GM18909 (cell line): ENCODE measurements at regions not wholly inside any gene's neighbourhood (a gene's known extent, or its start where the extent isn't known, plus 50 kb on each side); places are given as distances from the start of the nearest gene placed in this dataset.

Experiments used
- ATAC-seq: cut with Tn5 transposase; IDR thresholded peaks from one replicate; pipeline ENCODE4 v1.9.1; 2021; ENCODE audit warnings: mild to moderate bottlenecking; ENCODE audit not compliant: unreplicated experiment, poor library complexity

DNA sequence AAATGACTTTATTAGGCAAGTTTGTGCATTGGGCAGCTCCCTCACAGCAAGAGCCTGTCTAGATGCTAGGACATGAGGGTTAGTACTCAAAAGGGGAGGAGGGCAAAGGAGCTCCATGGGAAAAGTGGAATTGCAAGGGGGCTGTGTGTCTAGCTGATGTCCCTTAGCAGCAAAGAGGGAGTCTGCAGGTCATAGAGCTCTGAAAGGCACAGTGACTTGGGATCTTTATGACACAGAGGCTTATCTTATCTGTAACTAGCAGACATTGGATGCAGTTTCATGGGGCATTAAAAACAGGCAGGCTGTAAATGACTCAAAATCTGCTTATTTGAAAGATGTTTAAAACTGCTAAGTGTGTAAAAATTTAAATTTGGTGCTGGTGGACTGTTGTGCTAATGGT lies 556.2 kb upstream of the FZD8 start:
- ATAC-seq: no peak

DNA sequence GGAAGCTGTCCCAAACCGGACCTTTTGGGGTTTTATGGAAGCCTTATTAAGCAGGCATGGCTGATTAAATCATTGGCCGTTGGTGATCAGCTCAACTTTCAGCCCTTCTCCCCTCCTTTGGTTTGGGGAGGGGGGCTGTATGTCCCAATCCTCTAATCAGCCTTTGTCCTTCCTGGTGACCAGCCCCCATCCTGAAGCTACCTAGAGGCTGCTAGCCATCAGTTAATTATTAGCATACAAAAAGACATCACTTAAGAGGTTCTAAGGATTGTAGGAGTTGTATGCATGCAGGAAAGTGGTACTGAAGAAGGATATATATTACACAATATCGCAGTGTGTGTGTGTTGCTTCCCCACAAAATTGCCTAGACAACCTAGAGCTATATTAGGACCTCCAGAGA lies 553.3 kb upstream of the FZD8 start:
- ATAC-seq: no peak

DNA sequence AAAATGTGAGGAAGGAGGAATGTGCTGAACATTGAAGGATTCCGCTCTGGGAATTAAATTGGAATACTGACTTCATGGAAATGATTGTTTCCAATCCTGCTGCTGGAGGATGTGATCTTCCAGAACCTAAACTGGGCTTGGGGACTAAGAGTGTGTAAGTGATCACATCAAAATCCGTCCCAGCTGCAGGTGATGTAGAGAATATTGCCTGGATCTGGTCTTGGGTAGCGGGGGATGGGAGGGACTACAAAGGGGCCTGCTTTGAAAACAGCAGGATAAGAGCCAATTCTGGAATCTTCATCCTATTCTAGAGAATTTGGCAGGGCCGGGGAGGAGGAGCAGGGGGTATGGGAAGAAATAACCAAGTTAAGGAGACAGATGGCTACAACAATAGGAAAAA lies 552.2 kb upstream of the FZD8 start:
- ATAC-seq: no peak

DNA sequence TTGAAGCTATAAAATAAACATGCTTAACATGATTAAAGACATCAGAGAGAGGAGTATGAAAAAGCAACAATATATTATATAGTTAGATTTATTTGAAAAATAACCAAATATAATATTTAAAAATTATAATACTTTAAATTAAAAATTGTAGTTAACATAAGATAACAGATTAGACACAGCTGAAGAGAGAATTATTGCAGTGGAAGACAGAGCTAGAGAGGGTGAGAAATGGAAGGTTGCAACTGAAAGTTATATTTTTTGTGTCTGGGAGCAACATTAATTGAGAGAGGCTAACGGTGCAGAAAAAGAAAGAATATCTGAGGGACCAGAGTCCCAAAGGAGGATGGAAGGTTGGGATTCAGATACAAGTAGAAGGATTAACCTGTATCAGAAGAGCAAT lies 548.9 kb upstream of the FZD8 start:
- no peak for ATAC-seq

DNA sequence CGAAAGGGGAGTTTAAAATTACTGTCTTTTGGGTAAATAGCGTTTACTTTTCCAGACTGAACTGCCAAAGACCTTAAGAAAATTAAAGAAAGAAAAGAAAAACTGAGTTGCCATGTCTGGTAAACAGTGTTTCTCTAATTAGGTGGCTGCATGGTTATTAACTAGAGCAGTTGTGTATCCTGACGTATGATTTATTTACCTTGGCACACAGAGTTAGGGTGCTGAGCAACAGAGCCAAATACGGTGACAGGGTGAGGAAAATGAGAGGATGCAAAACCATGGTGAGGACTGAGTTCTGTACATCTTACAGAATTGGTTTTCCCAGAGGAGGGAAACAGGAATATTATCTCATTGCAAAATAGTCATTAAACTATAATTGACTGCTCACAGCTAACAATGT lies 546.4 kb upstream of the FZD8 start:
- ATAC-seq: no peak

DNA sequence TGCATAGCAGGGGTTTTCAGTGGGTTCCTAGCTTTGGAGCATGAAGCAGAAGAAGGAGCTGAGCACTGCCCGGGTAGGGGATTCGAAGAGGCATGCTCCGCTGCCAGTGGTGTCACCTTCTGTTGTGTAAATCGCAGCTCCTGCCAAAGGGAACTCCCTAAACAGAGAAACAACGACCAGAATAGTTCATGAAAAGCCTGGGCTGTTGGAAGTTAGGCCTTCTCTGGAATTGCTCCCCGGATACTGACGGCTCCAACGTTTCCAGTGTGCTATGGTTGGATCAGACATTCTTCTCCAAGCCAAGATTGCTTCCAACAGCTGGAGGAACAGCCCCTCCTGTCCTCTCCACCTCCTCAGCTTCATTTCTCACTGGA lies 546.0 kb upstream of the FZD8 start:
- no peak for ATAC-seq

DNA sequence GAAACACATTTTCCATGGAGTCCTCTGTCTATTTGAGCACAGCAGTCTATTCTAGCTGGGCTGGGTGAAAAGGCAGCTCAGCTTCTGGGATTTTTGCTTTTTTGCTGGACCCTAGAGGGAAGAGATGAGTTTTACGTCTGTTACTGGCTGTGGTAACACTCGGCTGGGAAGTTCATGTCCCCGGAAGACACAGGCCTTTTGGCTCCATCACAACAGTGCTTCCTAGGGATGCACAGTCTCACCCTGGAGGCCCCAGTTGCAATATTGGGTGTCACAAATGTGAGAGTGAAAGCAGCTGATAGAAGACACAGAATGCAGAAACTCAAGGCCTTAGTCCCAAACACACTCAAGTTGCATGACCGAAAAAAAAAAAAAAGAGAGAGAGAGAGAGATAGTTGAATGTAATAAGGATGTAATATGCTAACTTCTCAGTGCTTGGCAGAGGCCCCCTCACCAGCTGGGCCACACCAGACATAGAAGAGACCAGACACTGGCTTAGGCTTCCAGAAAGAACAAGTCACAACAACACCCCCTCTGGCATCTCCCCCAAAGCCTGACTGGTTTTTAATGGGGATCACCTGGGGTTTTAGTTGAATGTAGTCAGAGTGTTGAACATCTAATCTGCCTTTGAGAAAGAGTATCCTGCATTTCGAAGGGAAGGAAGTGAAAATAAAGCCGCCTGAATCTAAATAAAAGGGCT lies 545.4 kb upstream of the FZD8 start:
- ATAC-seq: no peak

DNA sequence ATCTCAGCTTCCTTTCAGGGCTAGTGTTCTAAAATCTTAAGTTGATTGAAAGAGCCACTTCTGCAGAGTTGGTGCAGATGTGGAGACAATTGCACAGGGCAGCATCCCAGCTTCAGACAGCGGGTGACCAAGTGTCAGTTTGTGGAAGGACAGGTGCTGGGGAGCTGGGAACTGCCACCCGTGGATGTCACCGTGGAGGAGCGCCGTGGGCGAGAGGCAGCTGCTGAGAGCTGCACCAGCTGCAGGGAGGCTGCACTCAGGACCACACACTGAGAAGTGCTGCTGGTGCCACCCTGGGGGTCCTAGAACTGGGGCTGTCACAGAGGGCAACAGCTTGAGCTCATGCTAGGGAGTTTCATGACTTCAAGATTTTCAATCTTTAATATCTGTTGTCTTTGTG lies 543.0 kb upstream of the FZD8 start:
- ATAC-seq: no peak

DNA sequence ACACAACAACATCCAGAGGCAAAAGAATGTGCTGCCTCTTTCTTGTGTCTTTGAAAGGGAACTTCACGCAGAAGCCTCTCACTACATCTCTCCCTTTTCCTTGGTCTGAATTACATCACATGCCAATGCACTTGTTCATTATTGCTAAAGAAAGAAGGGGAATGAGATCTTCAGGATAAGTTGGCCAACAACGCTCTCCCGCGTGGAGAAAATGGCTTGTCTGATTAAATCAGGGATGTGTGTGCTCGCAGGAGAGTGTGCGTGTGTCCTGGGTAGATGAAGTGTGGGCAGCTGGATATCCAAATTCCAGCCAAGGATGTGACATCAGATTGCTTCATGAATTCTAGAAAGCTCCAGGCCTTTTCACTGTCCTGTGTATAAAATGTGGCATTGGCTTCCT lies 541.6 kb upstream of the FZD8 start:
- no peak for ATAC-seq

DNA sequence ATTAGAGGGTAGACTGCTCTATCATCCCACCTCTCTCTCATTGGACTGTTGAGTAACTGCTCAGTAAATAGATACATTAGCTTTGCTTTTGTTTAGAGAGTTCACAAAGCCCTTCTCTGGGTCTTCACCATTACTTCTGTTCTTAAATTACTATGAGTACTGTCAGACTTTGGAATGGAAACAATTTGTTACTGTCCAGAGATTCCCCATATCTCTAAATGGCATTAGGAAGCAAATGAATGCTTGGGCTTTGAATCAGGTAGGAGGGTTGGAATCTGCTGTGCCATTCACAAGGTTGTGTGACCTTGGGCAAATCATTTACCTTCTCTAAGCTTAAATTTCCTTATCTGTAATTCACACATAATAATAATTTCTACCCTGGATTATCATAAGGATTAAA lies 541.0 kb upstream of the FZD8 start:
- ATAC-seq: no peak

DNA sequence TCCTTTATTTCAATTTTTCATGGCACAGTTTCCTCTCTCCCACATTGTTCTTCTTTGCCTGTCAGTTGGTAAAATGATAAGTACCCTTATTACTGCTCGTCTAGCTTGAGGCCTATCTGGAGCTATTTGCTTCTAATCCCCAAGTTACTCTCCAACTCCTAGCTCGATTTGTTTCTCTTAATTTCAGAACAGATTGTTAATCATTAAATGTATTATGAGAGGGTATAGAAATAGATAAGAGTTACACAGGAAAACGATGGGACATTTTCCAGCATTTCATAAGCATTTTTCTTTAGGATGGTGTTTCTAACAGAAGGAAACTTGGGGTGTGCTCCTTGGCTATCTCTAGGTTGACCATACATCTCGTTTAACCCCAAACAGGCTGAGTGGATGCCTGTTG lies 540.5 kb upstream of the FZD8 start:
- ATAC-seq: no peak

DNA sequence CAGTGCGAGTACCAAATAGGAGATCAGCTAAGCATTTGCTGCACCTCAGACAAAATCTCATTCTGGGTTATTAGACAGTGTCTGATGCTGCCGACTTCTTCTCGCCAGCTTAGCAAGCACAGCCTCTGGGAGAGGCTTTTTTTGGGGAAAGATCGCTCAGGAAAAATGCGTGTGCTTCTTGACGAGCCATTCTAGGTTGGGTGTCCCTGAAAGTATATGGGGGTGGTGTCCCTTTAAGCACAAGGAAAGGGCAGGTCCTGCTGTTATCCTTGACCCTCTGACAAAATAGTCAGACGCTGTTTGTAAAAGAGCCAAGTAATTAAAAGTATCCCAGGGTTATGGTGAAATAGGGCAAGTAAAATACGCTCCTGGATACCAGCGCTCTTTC lies 540.1 kb upstream of the FZD8 start:
- ATAC-seq: no peak

DNA sequence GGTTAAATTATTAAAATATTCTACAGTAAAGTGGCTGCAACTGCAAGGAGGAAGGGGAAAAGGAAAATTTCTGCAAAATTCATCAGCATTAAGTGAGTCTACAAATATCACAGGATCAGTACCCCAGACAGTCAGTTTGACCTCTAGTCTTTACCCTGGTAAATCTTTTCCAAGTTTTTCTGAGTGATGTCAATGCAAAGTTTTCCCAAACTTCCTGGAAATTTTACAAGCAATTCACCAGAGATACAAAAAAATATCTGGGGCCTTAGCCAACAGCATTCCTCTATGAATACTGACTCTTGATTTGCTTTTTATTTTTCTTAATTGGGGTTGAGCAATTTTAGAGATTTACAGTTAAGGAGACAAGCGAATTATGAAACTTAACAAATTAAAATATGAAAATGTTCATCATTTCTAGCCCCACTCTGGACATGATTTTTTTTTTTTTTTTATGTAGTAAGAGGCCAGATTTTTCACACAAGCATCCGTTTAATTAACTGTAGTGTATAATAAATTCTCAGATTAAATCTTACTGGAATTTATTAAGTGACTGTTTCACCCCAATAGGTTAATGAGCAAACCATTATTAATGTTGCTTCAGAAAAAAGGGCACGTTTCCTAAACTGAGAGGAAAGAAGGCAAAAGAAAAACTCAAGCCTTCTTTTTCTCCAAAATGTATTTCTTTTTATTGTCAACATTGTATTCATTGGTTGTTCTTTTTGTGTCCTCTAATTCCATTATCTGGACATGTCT lies 539.5 kb upstream of the FZD8 start:
- ATAC-seq: no peak

DNA sequence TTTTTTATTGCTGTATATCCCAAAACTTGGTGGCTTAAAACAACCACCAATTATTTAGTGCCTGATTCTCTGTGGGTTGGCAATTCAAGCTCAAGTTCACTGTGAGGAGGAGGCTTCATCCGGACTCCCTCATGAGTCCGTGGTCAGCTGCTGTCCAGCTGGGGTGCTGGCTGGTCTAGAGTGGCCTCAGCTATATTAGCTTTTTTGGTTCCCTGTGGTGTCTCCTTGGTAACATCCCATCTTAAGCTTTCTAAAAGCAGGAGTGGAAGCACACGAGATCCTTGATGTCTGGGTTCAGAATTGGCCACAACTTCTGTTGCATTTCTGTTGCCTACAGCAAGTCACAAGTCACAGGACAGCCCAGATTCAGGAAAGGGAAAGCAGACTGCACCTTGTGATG lies 536.5 kb upstream of the FZD8 start:
- ATAC-seq: no peak

DNA sequence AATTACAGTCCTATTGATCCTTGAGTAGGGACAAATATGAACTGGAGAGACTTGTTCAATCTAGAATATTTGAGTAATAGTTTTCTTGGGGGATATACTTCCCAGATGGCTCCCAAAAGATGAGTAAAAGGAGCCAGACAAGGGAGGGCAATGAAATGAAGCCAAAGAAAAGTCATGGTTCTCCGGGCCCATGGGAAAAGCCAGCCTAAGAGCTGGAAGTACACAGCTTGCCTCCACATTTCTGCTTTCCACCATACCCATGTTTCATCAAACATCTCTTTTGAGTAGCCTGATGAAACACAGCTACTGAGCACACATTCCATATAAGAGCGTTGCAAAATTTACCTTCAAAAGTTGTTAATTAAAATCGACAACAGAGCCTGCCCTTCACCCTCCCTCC lies 535.0 kb upstream of the FZD8 start:
- no peak for ATAC-seq

DNA sequence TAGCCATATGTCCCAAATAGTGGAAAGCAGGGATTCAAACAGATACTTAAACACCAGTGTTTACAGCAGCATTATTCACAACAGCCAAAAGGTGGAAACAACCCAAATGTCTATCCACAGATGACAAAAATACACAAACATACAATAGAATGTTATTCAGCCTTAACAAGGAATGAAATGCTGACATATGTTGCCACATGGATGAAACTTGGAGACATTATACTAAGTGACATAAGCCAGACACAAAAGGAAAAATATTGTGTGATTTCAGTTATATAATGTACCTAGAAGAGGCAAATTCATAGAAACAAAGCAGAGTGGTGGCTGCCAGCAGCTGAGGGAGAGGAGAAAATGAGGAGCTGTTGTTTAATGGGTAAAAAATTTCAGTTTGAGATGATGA lies 533.9 kb upstream of the FZD8 start:
- no peak for ATAC-seq

DNA sequence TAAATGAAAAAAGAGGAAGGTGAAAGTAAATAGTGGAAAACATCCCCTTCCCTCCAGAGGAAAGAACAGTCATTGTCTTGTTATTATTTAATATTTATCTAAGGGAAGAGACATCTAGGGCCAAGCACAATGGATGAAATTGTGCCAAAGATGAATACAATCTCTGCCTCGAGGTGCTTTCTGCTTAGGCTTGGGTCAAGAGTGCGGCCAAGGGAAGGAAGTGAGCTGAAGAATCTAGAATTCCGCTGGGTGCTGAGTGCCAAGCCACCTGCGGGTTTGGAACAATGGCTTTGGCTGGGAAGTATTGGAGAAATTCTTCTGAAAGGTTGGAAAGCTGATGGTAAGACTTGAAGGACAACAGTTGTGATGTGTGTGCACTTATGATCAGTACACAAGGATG lies 531.3 kb upstream of the FZD8 start:
- ATAC-seq: no peak

DNA sequence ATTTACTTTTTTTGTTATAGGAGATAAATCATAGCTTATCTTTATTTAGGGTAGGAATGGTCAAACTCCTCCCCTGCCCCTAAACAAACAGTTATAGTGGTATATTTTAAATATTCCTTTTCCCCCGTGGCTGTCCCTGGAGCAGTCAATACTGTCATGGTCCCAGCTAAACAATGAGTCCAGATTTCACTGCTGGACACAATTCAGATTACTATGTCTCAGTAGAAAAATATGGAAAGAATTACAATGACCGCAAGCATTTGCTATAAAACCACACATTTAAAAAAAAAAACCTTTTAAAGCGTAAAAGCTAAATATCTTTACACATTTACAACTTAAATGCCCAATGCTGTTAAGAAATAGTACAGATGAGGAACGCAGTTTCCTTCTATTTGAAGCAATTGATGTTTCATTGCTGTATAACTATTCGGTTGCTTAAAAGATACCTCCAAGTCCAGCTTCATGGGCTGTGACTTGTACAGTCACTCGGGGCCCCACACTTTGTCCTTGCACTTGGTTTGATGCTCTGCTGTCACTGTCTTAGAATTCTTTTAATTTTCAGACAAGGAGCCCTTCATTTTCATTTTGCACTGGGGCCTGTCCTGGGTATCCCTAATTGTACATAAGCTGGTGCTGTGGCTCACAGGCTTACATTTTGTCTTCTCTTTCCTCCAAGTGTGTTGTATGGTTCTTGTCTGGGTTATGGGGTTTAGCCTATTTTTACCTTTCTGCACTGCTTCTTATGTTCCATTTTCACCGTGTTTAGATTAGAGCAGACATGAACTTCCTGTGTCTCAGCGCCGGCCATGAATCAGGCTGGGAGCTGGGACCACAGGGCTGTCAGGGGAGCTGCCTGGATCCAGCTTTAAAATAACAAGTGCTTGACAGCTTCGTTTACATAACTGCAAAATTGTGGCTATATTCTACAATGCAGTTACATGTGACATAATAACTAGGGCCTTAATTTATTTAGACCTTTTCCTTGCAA lies 530.2 kb upstream of the FZD8 start:
- ATAC-seq: no peak

DNA sequence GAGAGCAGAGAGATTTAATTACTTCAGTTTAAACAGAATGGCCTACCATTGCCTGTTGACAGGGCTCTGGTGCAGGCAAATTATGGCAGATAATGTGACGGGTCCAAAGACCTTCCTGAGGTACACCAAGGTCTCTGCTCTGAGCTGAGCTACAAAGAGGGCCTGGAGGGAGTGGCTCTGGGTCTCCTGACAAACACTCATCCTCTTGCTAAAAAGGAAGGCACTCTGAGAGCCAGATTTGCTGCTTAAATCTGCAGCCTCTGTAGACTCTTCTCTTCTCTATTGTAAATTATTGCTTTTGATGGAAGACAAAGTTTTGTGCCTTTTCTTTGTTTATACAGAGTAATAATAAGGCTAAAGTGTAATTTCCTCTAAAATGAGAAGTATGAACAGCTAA lies 529.5 kb upstream of the FZD8 start:
- ATAC-seq: no peak

DNA sequence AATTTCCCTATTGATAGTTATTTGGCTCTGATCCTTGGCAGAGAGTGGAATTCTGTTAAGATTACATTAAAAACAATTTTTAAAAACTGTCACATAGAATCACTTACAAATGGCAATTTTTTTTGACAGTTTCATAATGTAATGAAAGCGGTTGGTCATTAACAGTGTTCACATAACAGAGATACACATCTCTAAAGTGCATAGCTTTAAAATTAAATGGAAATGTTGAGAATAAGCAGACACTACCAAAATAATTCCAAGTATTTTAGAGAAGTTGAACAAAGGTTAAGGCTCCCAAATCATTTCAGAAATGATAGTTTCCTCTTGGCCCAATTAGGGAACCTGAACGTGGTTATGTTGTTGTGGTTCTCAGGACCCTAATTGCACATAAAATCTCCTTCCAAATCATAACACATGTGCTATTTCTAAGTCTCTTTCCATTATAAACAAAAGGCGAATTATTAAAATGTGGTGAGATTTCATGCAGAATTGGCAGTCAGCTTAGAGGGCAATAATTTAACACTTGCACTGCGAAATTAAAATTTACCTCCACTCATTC lies 528.9 kb upstream of the FZD8 start:
- ATAC-seq: no peak
